ENCODE measurements at regions not wholly inside any gene's neighbourhood (a gene's known extent, or its start where the extent isn't known, plus 50 kb on each side); places are given as distances from the start of the nearest gene placed in this dataset.
"Not testable (repeated sequence)": the region's sequence is repeated elsewhere in the genome, so short reads cannot be mapped to it uniquely, and the experiment has no call there.

DNA sequence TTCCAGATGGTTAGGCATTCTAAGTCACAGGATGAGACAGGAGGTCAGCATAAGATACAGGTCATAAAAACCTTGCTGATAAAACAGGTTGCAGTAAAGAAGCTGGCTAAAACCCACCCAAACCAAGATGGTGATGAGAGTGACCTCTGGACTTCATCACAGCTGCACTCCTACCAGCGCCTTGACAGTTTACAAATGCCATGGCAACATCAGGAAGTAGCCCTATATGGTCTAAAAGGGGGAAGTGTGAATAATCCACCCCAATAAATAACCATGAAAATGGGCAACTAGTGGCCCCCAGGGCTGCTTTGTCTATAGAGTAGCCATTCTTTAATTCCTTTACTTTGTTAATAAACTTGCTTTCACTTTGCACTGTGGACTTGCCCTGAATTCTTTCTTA, 1448.4 kb downstream of the KCNT2 start:
- DNase-seq = not testable (repeated sequence)

DNA sequence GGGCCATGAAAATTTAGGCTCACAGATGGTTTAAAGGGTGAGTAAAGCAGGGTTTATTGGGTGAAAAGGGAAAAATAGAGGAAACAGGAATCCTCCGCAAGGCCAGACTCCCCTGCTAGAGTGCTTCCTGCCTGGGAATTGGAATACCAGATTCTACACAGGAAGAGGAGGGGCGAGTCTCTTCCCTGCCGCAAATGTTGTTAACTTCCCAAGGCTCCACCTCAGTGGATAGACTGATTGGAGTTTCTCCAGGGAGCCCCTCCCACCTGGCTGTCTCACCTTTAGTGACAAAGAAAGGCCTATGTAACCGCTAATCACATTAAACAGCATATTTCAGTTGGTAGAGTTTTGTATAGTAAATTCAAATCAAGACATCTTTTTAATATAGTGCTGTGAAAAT, 1450.1 kb downstream of the KCNT2 start:
- no peak for DNase-seq

DNA sequence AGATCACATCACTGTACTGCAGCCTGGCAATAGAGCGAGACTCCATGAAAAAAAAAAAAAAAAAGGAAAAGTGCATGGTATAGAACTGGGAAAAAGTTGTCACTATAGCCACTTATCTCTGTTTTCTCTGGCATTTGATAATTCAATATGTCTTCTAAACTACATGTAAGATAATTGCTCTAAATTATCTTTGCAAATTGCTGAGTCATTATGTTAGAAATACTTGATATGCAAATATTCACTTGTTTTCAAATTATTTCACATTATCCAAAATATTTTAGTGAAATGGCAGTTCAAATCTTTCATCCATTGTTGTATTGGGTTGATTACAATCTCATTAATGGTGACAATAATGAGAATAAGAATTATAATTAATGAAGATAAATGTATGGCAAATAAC, 1455.1 kb downstream of the KCNT2 start:
- DNase-seq = no peak

DNA sequence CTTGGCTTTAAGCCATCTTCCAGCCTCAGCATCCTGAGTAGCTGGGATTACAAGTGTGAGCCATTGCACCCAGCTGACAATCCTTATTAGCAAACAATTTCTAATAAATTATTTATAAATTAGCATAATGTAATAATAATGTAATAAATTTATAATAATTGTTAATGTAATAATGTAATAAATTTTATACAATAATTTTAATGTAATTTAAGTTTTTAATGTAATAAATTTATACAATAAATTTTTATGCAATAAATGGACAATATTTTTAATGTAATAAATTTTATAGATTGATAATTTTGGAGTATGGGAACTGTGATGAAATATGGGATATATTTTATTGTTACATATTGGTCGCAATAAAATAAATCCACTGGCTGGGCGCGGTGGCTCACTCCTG, 1457.5 kb downstream of the KCNT2 start:
- no peak for DNase-seq

DNA sequence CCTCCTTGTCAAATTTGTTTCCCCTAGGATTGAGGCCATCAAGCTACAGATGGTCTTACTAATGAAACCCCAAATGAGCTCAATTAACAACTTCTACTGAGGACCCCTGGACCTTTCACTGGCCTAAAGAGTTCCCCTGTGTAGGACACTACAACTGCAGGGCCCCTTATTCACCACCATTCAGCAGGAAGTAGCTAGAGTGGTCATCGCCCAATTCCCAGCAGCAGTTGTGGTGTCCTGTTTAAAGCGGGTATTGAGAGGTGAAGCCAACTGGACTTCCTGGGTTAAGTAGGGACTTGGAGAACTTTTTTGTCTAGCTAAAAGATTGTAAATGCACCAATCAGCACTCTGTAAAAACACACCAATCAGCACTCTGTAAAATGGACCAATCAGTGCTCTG, 1466.9 kb downstream of the KCNT2 start:
- no peak for DNase-seq

DNA sequence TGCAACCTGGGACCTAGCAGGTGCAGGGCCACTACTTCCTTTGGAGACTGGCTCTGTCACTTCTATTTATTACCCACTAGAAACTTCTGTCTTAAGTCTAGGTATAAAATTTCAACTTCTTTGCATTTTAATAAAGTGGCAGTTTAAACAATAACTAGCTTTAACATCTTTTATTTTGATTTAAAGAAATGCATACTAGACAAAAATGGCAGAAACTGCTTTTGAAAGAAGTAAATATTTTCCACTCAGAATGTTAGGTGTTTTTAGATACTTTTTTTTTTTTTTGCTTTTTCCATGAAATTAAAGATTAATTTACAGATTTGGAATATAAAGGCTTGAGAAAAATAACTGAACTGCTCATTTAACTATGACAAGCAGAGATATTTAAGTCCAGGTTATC, 1477.6 kb downstream of the KCNT2 start:
- no peak for DNase-seq

DNA sequence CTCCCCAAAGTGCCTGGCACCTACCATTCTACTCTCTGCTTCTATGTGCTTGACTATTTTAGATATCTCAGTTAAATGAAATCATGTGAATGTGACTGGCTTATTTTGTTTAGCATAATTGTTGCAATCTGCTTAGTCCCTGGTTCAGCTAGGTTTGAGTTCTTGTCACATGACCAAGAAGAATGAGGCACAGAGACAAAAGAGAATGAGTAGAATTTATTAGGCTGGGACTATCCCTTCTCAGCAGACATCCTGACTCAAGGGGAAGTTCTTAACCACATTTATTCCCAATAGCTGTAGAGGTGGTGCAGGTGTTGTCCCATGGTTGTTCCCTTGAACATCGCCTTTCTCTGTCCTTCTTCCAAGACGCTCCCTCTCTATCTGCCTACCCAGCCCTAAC, 1485.7 kb downstream of the KCNT2 start:
- DNase-seq = no peak

DNA sequence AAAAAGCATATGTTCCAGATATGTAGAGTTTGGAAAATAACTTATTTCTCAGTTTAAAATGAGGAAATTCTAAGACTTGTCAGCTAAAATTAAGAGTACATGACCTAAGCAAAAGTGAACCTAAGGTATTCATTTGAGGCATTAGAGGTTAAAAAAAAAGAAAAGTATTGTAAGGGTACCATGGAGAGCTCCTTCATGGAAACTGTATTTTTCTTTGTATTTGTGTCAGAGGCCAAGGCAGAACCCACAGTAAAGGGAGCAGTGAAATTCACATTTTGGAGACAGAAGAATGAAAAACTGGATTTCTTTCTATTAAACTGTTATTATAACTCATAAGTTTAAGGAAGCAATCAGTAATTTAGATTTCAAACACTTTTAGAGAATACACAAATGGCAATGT, 1494.8 kb downstream of the KCNT2 start:
- DNase-seq = no peak

DNA sequence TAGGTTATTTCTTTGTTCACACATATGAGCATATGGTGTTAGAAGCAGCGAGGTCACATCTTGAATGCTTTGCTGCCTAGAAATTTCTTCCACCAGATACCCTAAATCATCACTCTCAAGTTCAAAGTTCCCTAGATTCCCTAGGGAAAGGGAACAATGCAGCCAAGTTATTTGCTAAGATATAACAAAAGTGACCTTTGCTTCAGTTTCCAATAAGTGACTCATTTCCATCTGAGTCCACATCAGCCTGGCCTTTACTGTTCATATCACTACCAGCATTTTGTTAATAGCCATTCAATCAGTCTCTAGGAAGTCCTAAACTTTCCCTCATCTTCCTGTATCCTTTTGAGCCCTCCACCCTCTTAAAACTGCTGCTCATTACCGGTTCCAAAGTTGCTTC, 1502.5 kb downstream of the KCNT2 start:
- no peak for DNase-seq

DNA sequence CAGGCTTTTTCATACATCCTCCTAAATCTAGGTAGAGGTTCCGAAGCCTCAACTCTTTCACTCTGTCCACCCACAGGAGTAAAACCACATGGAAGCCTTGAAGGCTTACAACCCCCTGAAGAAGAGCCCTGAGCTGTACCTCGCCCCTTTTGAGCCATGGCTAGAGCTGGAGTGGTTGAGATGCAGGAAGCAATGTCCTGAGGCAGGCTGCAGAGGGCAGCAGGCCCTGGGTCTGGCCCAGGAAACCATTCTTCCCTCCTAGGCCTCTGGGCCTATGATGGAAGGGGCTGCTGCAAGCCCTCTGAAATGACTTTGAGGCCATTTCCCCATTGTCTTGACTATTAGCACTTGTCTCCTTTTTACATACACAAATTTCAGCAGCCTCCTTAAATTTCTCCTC, 1503.0 kb downstream of the KCNT2 start:
- no peak for DNase-seq

DNA sequence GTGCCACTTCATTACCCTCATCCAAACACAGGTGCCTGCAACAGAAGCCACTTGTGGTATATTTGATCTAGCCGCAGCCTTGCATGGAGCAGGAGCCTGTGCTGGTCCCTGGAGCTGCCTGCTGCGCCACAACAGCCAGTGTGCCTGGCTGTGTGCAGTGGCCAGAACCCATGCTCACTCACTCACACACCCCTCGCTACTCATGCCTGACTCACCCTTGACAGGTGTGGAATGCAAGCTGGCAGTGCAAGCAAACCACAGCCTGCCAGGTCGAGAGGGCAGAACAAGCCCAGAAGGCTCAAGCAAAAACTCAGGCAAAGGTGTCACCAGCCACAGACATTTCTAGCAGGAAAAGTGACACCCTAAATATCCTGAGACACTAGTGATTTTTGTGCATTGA, 1510.9 kb downstream of the KCNT2 start:
- no peak for DNase-seq

DNA sequence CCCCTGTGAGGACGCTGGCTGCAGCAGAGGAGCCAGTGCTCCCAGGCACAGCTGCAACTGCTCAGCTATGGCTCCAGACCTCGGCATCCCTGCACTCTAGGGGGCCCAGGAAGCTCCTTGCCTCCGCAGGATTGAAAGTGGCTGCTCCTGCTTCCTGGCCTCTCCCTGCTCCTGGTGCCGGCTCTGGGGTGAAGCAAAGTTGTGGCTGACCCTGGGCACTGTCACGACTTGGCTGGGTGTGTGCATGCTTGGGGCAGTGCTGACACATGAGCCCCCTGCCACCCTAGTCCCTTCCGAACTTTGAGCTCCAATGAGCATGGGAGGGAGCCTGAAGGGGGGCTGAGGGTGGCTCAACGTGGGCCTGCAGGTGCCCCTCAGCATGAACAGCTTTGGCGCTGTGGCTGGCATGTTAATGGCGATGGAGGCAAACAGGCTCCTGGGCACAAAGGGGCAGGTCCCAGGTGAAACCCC, 1512.2 kb downstream of the KCNT2 start:
- no peak for DNase-seq

DNA sequence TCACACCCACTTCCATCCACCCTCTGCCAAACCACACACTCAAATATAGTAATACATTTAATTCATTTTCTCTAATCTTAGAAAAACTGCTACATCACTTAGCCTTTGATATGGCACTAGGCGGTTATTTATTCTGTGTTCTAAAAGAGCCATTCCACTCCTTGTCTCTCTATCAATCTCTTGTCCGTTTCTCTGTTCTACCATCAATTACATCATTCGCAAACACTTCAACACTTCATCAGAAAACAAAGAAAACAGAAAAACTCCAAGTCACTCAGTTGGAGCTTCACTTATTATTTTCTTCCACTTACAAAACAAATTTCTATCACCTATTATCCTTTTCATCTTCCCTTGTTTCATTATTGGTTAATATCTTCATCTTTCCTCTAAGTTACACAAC, 1523.0 kb downstream of the KCNT2 start:
- no peak for DNase-seq

DNA sequence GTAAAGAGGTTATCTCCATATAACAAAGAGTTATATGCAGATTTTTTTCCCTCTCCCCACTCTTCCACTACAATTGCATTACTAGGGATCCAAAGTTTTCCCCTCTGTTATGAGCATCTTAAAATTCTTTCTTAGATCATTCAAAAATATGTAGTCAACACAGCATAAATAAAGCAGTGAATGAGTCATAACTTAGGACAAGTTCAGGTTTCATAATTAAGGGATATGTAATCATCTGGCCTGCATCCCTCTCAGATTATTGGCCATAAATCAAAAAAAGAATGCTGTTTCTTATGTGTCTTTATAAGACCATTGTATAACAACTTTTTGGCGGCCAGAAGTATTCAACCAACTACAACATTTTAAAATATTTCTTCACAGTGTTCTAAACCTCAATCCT, 1526.1 kb downstream of the KCNT2 start:
- no peak for DNase-seq

DNA sequence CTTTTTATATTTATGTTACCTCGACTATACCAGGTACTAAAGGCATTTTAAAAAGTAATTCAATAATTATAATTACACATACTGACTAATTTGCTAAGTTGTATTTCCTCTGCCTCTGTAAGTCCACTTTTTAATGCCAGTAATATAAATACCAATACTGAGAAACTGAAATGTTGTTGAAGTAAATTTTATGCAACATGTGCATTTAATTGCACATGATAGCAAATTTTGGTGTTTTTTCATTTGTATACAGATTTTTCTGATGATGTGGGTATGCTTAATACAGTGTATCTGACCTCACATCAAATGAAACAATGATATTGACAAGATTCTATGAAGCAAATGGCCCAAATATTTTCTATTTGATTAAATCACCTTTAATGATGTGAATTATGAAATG, 1531.6 kb downstream of the KCNT2 start:
- no peak for DNase-seq

DNA sequence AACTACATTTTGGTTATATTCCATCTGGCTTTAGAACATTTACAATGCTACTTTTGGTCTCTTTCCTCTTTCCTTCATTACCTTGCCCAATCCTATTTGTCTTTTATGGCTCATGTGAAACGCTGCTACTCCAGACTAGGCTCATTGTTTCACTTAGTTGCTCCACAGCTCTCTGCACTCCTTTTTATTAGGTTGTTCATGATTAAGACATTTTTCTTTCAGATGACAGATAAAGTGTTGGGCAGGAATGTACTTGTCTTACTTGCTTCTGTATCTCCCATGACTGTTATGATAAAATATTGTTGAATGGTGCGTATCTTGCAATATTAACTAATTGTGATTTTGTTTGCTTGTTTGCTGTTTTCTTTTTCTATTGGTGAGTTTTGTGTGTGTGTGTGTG, 1532.3 kb downstream of the KCNT2 start:
- DNase-seq = no peak

DNA sequence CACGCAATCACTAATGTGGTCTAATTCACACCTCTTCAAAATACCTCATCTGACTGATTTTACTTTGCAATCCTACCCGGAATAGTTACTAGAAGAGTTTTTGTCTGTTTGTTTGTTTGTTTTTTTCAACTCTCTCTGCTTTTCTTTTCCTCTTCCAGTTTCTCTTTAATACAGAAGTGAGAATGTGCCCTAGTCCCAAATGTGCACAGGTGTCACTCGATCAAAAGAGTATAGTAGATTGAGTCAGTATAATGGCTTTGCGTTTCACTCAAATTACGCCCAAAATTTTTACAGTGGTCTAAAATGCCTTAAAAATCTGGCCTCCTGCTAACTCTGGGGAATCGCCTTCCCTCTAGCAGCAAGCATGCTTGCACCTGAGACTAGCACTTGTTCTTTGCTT, 1536.8 kb downstream of the KCNT2 start:
- no peak for DNase-seq

DNA sequence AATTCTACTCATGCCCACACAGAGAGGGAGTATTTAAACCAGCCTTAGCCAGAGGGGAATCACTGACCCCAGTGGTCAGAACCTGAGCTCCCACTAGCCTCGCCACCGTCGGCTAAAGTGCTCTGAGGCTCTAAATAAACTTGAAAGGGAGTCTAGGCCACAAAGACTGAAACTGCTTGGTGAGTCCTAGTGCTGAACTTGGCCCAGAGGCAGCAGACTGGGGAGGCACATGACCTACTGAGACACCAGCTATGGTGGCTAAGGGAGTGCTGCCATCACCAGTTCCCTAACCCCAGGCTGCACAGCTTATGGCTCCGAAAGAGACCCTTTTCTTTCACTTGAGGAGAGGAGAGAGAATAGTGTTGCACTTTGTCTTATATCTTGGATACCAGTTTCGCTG, 1542.8 kb downstream of the KCNT2 start:
- DNase-seq = no peak

DNA sequence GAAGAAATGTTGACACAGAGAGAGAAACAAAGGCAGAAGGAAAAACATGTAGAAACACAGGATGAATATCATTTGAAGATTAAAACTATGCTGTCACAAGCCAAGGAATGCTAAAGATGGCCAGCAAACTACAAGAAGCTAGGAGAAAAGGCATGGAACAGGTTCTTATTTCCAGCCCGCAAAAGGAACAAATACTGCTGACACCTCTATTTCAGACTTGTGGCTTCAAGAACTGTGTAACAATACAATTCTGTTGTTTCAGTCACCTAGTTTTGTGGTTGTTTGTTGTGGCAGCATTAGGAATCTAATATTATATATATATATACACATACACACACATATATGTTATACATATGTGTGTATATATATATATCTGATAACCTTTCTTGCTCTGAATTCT, 1543.9 kb downstream of the KCNT2 start:
- no peak for DNase-seq

DNA sequence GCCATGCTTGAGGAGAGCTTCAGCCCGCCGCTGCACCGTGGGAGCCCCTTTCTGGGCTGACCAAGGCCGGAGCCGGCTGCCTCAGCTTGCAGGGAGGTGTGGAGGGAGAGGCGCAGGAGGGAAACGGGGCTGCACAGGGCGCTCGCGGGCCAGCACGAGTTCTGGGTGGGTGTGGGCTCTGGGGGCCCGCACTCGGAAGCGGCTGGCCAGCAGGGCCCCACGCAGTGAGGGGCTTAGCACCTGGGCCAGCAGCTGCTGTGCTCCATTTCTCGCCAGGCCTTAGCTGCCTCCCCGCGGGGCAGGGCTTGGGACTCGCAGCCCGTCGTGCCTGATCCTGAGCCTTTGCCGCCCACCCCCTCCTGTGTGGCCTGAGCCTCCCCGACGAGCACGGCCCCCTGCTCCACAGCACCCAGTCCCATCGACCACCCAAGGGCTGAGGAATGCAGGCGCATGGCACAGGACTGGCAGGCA, 1554.0 kb downstream of the KCNT2 start:
- DNase-seq = no peak

DNA sequence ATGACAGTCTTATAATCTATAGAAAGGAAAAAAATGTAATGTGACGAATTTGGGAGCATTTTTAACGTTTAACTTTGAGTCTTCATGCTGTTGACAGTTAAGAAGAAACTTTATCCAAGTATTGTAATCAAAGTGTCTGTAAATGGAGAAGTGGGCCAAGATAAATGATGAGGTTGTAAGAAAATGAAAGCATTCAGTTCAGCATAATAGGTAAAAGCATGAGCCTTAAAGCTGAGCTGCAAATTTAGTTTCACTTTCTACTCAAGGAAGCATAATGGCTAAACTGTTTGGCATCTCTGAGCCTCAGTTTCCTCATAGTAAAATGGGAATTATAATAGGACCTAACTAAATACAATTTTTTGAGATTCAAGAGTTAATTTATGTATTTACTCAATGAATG, 1554.8 kb downstream of the KCNT2 start:
- DNase-seq = no peak

DNA sequence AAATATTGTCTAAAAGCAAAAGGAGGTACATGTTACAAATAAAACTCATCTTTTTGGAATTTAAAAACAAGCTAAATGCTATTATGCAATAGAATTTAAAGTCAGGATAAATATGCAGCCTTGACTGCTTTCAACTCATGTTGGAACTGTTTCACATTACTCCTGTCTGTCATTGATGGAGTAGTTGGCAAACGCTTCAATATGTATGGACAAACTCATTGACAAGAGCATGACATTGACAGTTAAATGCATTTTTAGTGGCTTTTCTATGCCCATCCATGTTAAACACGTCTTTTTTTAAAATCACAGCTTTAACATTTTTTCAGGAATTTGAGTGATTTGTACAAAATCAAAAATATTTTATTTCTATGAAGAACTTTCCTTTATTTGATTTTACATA, 1560.5 kb downstream of the KCNT2 start:
- DNase-seq = no peak

DNA sequence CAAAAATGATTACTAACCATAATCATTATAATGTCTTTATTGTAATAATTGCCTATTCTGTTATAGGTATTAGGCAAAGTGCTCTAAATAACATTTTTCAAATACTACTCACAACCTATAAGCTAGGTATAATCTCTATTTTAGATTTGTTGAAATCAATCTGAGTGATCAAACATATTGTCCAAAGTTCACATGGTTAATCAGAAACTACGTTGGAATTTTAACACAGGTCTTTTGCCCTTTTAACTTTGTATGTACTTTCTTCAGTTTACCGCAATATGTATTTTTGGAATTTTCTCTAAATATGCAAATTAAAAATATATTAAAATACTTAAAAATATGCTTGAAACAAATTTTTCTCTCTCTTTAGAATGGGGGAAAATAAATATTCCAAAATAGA, 1563.2 kb downstream of the KCNT2 start:
- DNase-seq = no peak

DNA sequence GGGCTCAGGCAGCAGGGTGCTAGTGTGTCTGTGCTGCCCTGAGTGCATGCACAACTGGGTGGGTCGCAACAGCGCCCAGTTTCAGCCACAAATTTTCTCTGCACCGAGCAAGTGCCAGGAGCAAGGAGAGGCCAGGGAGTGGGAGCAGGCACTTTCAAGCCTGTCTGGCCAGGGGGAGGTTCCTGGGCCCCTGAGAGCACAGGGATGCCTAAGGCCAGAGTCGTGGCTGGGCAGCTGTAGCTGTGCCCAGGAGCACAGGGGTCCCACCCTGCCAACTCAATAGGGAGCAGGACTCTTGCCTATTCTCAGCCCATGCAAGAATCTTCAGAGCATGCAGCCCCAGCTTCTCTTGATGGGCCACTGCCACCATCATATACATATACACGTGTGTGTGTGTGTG, 1577.4 kb downstream of the KCNT2 start:
- DNase-seq = no peak

DNA sequence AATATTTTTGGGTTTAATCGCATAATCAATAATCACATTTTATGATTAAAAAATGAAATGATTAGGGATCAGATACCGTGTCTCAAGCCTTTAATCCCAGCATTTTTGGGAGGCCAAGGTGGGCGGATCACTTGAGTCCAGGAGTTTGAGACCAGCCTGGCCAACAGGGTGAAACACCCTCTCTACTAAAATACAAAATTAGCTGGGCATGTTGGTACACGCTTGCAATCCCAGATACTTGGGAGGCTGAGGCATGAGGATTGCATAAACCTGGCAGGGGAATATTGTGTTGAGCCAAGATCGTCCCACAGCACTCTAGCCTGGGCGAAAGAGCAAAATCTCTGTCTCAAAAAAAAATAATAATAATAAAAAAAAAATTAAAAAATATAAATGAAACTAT, 1581.4 kb downstream of the KCNT2 start:
- no peak for DNase-seq

DNA sequence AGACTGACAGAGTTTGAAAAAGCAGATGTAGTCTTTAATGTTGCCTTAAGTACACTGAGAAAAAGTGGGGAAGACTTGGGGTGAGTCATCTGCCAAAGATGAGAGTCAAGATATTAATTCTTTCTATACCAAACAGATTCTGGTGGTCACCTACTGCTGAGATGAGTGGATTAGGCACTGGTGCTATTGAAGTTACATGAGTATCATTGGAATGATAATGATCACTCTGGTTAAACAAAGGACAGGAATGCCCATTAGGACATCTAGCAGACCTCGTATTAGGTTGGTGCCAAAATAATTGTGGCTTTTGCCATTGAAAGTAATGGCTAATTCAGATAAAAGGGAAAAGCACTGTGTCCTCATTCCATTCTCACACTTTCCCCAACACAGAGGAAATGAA, 1588.9 kb downstream of the KCNT2 start:
- DNase-seq = no peak

Measured in CD4-positive, alpha-beta T cell treated with Interleukin-21 for 1 hour (primary cell).